A204.1 (cell line): ENCODE measurements at regions not wholly inside any gene's neighbourhood (a gene's known extent, or its start where the extent isn't known, plus 50 kb on each side); places are given as distances from the start of the nearest gene placed in this dataset.

Experiments used
- FAIRE-seq: peaks from 2 replicates; lab custom pipeline; 2012; peaks lifted over from hg19 to GRCh38; lab: Jason Lieb, UNC

DNA sequence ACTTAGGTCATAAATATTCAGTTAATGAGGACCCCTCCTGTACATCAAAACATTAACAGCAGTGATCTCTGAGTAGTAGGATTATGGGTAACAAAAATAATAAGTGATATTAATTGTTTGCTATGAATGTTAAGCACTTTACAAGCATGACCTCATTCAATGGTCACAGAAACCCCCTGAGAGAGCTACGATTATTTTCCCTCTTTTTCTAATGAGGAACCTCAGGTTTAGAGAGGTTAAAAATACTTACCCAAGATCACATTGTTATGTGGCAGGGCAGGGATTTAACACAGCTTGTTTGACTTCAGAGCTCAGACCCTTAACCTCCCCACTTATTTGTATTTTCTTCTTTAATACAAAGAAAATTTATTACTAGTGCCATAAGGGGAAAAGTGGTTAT is 228.2 kb downstream of the TBL1XR1 start:
- FAIRE-seq: no peak

GRCh38 chr3:176968631-176969030 is 228.7 kb downstream of the TBL1XR1 start:
- no peak for FAIRE-seq

GRCh38 chr3:176967522-176967921 is 229.8 kb downstream of the TBL1XR1 start:
- FAIRE-seq: no peak

DNA sequence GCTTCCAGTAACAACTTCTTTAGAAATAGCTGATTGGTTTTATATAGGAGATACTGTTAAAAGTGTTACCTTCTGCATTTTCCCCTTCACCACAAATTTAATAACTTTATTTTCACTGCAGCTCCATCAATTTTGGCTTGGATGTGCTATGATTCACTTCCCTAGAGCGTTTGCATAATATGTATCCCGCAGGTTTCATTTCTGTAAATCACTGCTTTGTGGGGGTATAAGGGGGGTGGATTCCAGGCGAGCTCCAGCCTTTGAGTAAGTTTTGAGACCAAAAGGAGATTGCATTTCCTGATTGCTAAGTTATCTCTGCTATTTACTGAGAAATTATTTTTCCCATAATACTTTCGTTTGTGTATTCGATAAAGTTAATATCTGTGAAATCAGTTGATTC is 232.6 kb downstream of the TBL1XR1 start:
- no peak for FAIRE-seq

DNA sequence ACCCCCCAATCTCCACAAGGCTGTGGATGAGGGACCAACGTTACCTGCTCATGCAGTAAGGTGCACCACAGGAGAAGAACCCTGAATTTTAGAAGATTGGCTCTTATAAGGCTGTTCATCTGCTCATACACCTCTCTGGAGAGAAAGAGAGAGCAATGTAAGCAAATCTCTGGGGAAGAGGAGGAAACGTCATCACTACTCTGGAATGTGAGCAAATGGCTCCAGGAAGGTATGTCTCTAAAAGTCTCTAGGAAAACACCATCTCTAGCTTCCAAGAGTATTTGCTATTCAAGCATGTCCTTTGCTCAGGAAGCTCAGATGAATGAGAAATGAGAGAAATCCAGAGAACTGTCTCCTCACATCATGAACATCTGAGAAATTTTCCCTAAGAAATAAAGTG is 235.4 kb downstream of the TBL1XR1 start:
- no peak for FAIRE-seq

DNA sequence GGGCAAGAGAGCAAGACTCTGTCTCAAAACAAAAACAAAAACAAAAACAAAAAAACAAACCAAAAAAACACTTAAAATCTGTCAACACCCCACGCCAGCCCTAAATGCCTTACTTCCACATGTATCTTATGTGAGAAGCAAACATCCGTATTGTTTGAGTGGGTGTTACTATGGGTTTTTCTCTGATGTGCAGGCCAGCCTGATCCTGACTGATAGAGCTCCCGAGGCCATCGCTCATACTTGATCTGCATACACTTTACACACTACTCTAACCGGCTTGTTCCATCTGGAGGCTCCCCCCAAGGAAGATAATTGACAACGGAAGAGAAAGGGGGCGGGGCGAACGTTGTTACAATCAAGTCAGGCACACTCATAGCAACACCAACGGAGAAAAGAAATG is 237.4 kb downstream of the TBL1XR1 start:
- no peak for FAIRE-seq

DNA sequence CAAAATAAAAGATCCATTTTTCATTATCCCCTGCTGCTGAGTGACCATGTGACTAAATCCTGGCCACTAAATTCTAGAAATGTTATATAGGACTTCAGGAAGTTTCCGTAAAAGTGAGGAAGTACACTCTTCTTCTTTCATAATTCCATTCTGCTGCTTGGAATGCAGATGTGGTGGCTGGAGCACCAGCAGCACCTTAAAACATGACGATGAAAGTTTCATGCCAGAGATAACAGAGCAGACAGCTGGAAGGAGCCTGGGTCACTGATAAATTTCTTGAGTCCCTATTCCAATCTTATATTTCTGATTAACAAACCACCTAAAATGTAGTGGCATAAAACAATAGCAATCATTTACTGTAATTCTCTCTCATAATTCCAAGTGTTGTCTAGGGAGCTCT is 238.7 kb downstream of the TBL1XR1 start:
- FAIRE-seq: no peak

GRCh38 chr3:176954517-176954916 is 242.8 kb downstream of the TBL1XR1 start:
- FAIRE-seq: no peak

GRCh38 chr3:176953106-176954060 is 243.9 kb downstream of the TBL1XR1 start:
- FAIRE-seq: no peak

DNA sequence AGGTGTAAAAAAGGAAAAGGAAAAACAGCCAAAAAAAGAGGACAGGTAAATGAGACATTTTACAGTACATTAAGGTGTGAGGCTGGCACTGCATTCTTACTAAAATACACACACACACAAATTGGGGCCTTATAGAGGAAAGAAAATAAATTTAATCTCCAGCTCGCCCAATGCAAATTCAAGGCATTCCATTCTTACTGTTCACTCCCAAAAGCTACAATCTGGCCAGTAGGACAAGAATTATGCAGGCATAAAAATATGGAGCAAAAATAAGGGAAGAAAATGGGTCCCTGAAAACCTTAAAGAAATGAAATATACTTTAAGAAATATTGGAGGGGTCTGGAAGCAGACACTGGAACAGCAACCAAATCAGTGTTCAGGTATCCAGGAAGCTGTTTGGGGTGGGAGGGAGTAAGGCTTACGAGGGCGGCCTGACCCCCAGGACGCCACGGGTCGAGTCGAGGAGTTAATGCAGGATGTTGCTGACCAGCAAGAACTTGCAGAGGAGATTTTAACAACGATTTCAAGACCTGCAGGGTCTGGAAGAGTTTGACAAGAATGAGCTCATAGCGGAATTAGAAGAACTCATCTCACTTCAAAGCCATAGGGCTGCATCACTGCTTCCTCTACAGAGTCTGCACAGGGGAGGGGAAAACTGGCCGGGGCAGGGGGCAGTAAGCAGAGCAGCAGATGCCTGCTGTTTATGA is 245.5 kb downstream of the TBL1XR1 start:
- FAIRE-seq: no peak

- FAIRE-seq: no peak
Observed at GRCh38 chr3:176951144-176951543, 246.1 kb downstream of the TBL1XR1 start.

DNA sequence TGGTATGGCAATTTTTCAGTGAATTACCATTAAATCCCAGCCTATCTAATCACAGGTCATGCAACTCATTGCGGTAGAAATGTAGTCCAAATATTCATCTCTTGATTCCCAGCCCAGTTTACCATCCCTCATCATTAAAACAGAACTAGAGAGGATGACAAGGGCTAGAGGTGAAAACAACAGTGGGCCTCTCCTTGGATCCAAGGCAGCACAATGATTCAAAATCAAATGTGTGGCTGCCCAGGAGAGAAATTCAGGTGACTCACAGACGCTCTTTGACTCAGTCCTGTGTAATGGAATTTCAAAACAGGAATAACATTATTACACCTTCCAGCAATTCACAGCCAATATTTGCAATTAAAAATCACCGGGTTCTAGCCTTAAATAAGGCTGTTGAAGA is 246.5 kb downstream of the TBL1XR1 start:
- no peak for FAIRE-seq

DNA sequence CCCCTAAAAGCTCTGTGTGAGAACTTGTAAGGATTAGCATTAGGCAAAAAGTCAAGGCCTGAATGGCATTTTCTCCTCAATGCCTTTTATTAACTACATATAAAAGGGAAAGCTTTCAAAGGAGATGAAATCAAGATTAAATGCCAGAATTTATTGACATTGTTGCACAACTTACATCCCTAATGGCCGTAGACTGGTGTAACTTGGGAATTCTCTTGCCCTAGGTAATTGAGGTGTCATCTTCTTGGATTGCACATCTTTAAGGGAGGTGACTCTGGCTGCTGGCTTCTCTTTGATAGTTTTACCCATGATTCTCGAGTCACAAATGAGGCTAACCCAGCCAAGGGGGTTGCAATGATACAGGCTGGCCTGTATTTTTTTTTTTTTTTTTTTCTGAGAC is 249.1 kb downstream of the TBL1XR1 start:
- FAIRE-seq: no peak

GRCh38 chr3:176946202-176946601 is 251.1 kb downstream of the TBL1XR1 start:
- FAIRE-seq: no peak

- FAIRE-seq: no peak
Observed at GRCh38 chr3:176942305-176942704, 255.0 kb downstream of the TBL1XR1 start.

GRCh38 chr3:176941689-176942088 is 255.6 kb downstream of the TBL1XR1 start:
- FAIRE-seq: no peak

GRCh38 chr3:176939022-176939817 is 258.1 kb downstream of the TBL1XR1 start:
- peak; percentile 96 for FAIRE-seq

DNA sequence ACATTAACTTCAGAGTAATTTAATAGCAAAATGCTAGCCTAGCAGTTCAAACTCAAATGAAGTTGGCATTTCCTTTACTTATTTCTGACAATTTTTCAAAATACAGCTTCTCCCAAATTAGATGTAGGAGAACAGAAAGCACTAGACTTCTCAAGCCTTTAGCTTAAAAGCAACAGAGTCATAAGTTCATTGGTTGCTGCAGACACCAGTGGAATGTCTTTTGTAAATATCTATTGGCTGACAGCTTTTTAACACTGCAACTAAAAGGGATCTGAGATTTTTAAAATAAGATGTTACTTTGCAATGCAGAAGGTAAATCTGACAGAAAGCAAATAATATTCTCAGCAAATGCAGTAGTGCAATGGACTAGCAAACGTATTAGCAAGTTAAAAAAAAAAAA is 259.3 kb downstream of the TBL1XR1 start:
- FAIRE-seq: no peak

GRCh38 chr3:176937541-176937940 is 259.7 kb downstream of the TBL1XR1 start:
- FAIRE-seq: no peak

- FAIRE-seq: no peak
Observed at GRCh38 chr3:176935194-176935888, 261.9 kb downstream of the TBL1XR1 start.

GRCh38 chr3:176934698-176935097 is 262.6 kb downstream of the TBL1XR1 start:
- FAIRE-seq: no peak

- FAIRE-seq: no peak
Observed at GRCh38 chr3:176933704-176934103, 263.6 kb downstream of the TBL1XR1 start.
